A673 (cell line): ENCODE measurements at regions not wholly inside any gene's neighbourhood (a gene's known extent, or its start where the extent isn't known, plus 50 kb on each side); places are given as distances from the start of the nearest gene placed in this dataset.

Source experiments
- BruUV-seq: library from RNA; stranded (reverse); fragments of 400-500 nt; replicated peaks from 2 replicates; lab custom pipeline; 2021; lab: Mats Ljungman, UMichigan
- CTCF ChIA-PET: fragments of 300-600 bp; sonication (Branson Sonifier 250); formaldehyde crosslinking; loops from one replicate; lab custom pipeline; 2022; ENCODE audit warnings: antibody characterized with exemption; lab: Charles Lee
- POLR2A ChIA-PET: fragments of 300-600 bp; sonication (Branson Sonifier 250); formaldehyde crosslinking; loops from one replicate; lab custom pipeline; 2022; ENCODE audit warnings: antibody characterized with exemption; ENCODE audit not compliant: low non-redundant PET; lab: Charles Lee
- DNase-seq: peaks from one replicate; pipeline ENCODE4 v3.0.0-alpha.2; 2015; ENCODE audit warnings: low spot score
- H3K27ac ChIP-seq: fragments of 200-600 bp; sonication (generic); 2 replicates; pipeline ENCODE4 v1.5.1; 2016; ENCODE audit warnings: mixed run types, low read depth, mild to moderate bottlenecking, mixed read lengths, antibody characterized with exemption, low read length; ENCODE audit not compliant: poor library complexity, severe bottlenecking
- H3K27me3 ChIP-seq: fragments of 200-600 bp; sonication (generic); replicated peaks from 2 replicates; pipeline ENCODE4 v1.6.1; 2017; ENCODE audit warnings: mixed run types, low read depth, mild to moderate bottlenecking, mixed read lengths, antibody characterized with exemption, low read length; ENCODE audit not compliant: insufficient read depth, poor library complexity
- H3K36me3 ChIP-seq: fragments of 200-600 bp; sonication (generic); 2 replicates; pipeline ENCODE4 v1.6.1; 2016; ENCODE audit warnings: mixed run types, mild to moderate bottlenecking, mixed read lengths, antibody characterized with exemption, low read length; ENCODE audit not compliant: insufficient read depth, poor library complexity, severe bottlenecking
- H3K4me1 ChIP-seq: fragments of 200-600 bp; sonication (generic); 2 replicates; pipeline ENCODE4 v1.6.1; 2017; ENCODE audit warnings: mixed run types, mild to moderate bottlenecking, mixed read lengths, antibody characterized with exemption, low read length; ENCODE audit not compliant: insufficient read depth, poor library complexity, severe bottlenecking
- H3K4me3 ChIP-seq: fragments of 200-600 bp; sonication (generic); 2 replicates; pipeline ENCODE4 v1.5.1; 2016; ENCODE audit warnings: low read depth, mixed run types, mild to moderate bottlenecking, mixed read lengths, low read length; ENCODE audit not compliant: poor library complexity, severe bottlenecking
- H3K9me3 ChIP-seq: fragments of 200-600 bp; sonication (generic); 2 replicates; pipeline ENCODE4 v1.6.1; 2016; ENCODE audit warnings: mixed run types, low read depth, mild to moderate bottlenecking, mixed read lengths, antibody characterized with exemption, low read length; ENCODE audit not compliant: poor library complexity, severe bottlenecking
- CTCF ChIP-seq: fragments of 300-800, 200-600 bp; sonication (generic); conservative IDR thresholded peaks from 2 replicates; pipeline ENCODE4 v1.5.1; 2017; ENCODE audit warnings: low read depth, mild to moderate bottlenecking, antibody characterized with exemption, low read length, moderate library complexity, mixed read lengths
- EZH2 ChIP-seq: fragments of 200-600 bp; sonication (generic); IDR thresholded peaks from 2 replicates; pipeline ENCODE4 v1.6.1; 2017; ENCODE audit warnings: borderline replicate concordance, low read depth, mild to moderate bottlenecking, mixed read lengths, antibody characterized with exemption, low read length; ENCODE audit not compliant: poor library complexity, severe bottlenecking
- intact Hi-C: fragments of 100-400 bp; cut with micrococcal nuclease; formaldehyde crosslinking; loops from one replicate; pipeline ENCODE4 v1.10.0; 2022; ENCODE audit not compliant: unreplicated experiment

- DNase-seq = no peak
- ChIA-PET CTCF (no interaction called here), POLR2A (no interaction called here)
- H3K27me3 ChIP-seq = no peaks in the 10 kb centered on the region
- no peaks in the 10 kb centered on the region for H3K36me3 ChIP-seq
- TF ChIP-seq CTCF = no peak
- TF ChIP-seq EZH2 = no peak
- H3K4me3 ChIP-seq = no peak overlapping the region
- no TSS peak for BruUV-seq
- no peaks in the 10 kb centered on the region for H3K4me1 ChIP-seq
- intact Hi-C loops = no loop called here
- no peaks in the 10 kb centered on the region for H3K9me3 ChIP-seq
- H3K27ac ChIP-seq = no peak overlapping the region
These were observed 147.3 kb upstream of the NABP1 start for GRCh38 chr2:191530618-191531017.

- Histone ChIP-seq H3K27ac (no peak overlapping the region), H3K27me3 (no peaks in the 10 kb centered on the region), H3K4me1 (no peaks in the 10 kb centered on the region), H3K9me3 (no peaks in the 10 kb centered on the region), H3K4me3 (no peak overlapping the region), H3K36me3 (no peaks in the 10 kb centered on the region)
- no TSS peak for BruUV-seq
- intact Hi-C loops = no loop called here
- ChIA-PET POLR2A (no interaction called here), CTCF (interaction anchor here (0.5 kb wide), 1 partner anchor 21 kb away, joined by 3 read pairs; no protein-coding TSS in a partner anchor)
- TF ChIP-seq EZH2 (no peak), CTCF (no peak)
- peak; percentile 22 for DNase-seq
These were observed 144.2 kb upstream of the NABP1 start for GRCh38 chr2:191533693-191534180.

GRCh38 chr2:191537921-191538320 is 140.0 kb upstream of the NABP1 start:
- no peak for DNase-seq
- Histone ChIP-seq H3K36me3 (no peaks in the 10 kb centered on the region), H3K4me1 (peaks cover 12% of the 10 kb centered on the region), H3K9me3 (no peaks in the 10 kb centered on the region), H3K4me3 (no peak overlapping the region), H3K27ac (no peak overlapping the region), H3K27me3 (no peaks in the 10 kb centered on the region)
- no TSS peak for BruUV-seq
- intact Hi-C loops = no loop called here
- ChIA-PET CTCF (no interaction called here), POLR2A (no interaction called here)
- TF ChIP-seq CTCF (no peak), EZH2 (no peak)
